Fibroblast of the conjunctiva (primary cell): ENCODE measurements at regions not wholly inside any gene's neighbourhood (a gene's known extent, or its start where the extent isn't known, plus 50 kb on each side); places are given as distances from the start of the nearest gene placed in this dataset.
"Not testable (repeated sequence)": the region's sequence is repeated elsewhere in the genome, so short reads cannot be mapped to it uniquely, and the experiment has no call there.

ENCODE experiments used
- DNase-seq: peaks from one replicate; pipeline ENCODE4 v3.0.0-alpha.2; 2010; ENCODE audit warnings: low read depth

DNA sequence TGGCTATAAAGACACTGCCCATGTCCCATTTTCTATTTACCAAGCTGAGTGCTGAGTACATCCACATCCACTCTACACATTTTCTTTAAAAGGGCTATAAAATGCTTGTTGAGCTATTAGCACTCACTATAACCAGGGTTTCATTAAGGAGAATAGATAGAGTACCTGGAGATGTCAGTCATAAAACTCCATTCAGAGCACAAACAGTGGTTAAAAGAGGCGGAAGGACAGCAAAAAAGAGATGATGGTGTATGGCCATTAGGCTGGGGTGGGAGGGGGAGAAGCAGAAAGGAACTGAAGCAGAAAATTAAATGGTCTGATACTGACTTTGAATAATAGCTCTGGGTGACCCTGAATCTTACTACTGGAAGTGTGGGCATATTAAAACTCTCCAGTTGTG is 609.9 kb upstream of the MAP3K7 start:
- DNase-seq = no peak

DNA sequence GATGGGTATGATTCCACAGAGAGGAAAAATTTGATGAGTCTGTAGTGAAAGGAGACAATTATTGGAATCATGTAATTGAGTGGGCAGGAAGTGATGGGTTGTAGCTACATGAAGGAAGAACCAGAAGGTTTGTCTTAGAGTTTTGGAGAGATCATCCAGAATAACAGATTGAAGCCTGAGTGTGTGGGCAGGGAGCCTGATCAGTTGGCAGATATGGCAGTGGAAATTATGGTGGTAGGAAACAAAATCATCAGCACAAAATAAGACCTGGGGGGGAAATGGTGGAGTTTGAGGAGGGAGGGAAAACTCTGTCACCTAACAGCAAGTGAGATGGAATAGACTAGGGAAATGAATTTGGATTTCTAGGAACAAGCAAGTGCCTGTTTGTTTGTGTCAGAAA is 606.6 kb upstream of the MAP3K7 start:
- DNase-seq = no peak

DNA sequence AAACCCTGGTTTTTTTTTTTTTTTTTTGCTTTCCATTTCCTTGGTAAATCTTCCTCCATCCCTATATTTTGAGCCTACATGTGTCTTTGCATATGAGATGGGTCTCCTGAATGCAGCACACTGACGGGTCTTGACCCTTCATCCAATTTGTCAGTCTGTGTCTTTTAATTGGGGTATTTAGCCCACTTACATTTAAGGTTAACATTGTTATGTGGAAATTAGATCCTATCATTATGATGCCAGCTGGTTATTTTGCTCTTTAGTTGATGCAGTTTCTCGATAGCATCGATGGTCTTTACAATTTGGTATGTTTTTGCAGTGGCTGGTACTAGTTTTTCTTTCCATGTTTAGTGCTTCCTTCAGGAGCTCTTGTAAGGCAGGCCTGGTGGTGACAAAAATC is 603.2 kb upstream of the MAP3K7 start:
- not testable (repeated sequence) for DNase-seq

DNA sequence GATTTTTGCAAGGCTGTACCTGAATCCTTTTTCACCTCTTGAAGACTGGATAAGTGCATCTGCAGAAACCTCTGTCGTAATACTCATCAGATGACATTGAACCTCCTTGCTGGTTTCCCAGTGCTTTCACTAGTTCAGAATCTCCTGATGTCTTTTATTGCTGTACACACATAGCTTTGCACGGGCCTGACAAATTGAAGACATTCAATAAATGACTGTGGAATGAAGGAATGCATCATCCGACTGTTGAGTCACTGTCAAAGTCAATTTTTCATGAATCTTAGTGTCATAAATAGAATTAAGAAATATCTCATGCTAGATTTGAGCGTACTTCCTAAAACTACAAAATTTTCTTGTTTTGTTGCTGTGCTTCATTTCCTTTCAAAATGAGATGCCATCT is 598.2 kb upstream of the MAP3K7 start:
- no peak for DNase-seq

DNA sequence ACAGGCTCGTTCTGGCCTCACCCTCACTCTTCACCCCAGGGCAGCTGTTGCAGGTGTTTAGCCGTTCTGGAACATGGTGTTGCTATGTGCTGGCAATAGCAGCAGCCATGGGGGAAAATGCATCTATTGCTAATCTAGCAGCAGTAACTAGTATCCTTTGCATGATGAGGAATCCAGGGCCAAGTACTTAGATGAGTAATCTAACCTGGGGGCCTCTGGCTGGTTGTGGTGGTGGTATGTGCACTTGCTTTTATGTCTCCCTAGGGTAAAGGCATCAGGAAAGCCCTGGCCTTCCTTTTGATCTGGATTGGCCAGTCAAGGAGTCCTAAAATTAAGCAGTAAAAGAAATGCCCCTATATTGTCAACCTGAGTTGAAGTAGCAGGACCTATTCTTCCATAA is 594.5 kb upstream of the MAP3K7 start:
- no peak for DNase-seq

DNA sequence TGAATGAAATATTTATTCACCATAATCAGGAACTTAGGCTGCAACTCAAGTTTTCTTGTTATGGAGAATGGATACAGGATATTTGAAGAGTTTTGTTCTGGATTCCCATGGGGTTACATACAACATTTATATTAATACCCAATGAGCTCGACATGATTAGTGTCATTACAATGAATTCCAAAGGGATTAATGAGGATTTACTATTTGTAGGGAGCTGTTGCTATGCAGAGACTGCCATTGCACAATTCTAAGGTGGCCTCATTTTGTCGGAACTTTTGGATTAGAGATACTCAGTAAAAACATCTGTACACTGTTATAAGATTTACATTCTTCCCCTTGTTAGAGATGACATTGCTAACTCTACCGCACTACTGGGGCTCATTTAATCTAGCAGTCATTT is 586.8 kb upstream of the MAP3K7 start:
- DNase-seq = no peak

DNA sequence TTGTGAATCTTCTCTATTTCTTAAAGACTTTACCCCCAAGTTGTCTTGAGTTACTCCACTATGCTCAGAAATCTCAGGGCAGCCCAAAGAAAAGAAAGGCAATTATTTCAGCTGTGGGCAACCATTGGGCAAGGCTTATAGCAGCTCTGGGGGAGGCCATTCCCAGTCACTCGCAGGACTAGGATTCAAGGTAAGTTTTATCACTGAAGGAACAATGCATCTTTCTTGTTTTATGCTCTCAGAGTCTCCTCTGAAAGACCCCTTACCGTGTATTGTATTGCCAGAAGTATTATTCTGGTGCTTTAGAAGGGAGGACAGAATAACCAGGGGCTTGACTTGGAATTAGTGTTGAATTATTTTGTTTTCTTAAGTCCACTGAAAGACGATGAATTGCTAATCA is 586.3 kb upstream of the MAP3K7 start:
- DNase-seq = no peak

DNA sequence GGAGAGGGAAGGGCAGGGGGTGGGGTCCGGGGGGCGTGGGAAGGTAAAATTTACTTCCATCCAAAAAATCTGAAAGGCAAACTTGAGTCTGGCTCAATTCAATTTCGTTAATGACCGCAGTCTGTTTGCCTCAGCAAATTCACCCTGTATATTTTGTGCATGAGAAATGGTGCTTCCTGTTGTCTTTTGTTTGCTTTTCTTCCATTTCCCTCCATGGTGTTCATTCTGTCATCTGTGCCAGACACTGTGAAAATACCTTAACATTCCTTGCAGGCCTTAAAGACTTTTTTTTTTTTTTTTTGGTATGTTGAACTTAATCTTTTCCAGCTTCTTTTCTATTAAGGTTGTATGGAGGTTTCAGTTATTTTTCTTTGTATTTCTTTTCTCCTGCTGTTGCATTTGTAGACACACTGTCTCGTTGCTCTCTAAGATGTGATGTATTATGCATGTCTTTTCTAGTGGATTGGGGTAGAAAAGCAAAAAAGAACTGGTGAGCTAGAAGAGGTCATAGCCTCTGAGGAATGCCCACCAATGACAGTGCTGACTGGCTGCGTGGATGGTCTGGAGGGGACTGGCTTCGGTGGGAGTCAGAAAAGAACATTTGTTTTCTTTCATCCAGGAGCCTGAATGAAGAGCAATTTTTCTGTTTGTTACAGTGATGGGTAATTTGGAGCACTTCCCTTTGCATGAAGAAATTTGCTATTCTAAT is 585.0 kb upstream of the MAP3K7 start:
- DNase-seq = no peak

DNA sequence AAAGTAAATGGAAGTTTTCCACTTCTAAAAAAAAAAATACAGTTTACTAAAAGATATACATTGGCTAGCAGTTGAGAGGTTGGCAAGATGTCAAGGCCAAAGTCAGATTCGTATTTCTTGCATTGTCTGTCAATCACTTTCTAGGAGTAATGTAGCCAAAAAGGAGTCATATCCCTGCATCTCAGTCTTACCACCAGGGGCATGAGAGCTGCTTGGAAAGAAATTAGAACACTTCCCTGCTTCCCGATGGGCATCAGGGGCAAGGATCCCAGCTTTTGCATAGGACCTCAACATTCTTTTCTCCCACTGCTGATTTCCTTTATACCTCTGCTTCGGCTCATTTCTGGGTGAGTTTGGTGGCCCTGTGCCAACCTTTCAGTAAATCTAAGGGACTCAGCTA is 581.0 kb upstream of the MAP3K7 start:
- no peak for DNase-seq

DNA sequence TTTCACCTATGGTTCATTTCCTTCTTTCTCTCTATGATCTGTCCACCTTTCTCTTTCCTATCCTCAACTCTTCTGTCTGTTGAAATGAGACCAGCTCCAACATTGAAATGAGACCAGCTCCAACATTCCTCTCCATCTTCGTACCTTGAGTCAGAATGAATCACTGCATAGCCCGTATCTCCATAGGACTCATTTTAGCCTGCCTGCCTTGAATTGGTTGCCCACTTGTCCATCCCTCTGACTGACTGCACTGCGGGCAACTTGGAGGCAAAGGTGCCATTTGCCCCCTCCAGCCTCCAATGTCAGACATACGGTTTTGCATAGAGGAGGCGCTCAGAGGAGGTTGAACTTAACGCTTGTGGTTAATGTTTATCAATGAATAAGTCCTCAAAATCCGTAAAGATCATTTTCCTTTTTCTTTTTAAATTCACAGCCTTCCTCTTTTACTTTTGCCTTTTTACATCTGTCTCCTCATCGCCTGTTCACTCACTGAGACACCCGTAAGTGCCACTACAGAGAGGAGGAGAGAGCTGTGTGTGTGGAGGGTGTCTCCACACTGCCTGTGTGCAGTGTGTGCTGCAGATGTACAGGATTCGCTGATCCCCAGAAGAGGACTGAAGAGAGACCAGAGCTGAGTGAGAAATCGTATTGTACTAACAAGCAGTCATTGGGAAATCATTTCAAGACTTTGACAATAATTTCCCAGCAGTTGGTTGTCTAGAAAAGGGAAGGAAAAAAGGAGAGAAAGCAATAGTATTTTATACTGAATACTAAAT is 579.6 kb upstream of the MAP3K7 start:
- DNase-seq = no peak

DNA sequence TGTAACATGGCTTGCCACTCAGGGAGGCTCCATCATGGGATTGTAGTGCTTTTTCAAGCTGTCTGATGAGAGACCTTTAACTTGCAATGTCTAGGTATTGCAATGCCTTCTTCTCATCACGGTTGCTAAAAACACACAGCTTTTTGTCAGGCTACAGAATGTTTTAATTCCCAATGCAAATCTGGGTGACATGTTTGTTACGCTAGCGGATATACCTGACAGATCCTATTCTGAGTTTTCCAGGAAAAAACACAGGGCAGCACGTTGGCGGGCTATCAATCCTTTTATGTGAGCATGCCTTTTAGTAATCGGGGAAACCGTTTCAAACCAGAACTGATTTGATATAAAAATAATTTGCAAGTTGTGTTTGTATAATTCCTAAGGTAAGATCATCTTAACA is 577.2 kb upstream of the MAP3K7 start:
- no peak for DNase-seq

DNA sequence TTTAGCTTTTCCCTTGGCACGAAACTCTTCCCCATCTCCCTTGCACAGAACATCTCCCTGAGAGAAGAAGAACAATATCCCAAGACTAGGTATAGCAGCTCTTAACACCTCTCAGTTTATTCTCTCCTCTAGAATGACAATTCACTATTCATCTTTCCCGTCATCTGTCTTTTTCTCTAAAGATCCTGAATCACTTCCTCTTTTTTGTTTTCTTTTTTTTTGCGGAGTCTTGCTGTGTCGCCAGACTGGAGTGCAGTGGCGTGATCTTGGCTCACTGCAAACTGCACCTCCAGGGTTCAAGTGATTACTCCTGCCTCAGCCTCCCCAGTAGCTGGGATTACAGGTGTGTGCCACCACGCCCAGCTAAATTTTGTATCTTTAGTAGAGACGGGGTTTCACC is 574.4 kb upstream of the MAP3K7 start:
- DNase-seq = no peak

DNA sequence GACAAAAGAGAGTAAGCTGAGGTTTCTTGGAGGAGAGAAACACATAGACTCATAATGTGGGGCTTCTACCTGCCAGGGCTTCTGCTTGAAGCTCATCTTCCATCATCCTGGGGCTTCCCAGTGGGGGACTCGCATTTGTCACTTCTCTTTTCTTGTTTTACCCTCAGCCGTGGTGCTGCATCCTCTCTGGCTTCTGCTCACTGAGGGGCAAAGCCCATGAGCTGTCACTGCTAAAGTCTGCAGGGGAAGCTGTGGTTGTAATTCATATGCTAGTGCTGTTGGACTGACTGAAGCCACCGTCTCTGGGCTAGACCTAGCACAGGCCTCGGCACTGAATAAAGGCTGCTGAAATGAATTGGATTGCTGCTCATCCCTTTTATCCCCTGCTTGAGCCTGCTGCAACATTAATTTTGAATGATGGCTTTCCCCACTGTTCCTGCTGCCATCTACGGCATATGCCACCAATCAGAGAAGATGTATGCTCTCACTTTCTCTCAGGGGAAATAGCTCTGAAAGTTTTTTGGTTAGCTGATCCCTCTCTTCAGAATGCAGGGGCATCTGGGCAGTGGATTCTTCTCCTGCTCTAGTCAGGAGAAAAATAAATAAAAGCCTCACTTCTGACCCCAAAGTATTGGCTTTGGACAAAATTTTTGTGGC is 568.4 kb upstream of the MAP3K7 start:
- no peak for DNase-seq

DNA sequence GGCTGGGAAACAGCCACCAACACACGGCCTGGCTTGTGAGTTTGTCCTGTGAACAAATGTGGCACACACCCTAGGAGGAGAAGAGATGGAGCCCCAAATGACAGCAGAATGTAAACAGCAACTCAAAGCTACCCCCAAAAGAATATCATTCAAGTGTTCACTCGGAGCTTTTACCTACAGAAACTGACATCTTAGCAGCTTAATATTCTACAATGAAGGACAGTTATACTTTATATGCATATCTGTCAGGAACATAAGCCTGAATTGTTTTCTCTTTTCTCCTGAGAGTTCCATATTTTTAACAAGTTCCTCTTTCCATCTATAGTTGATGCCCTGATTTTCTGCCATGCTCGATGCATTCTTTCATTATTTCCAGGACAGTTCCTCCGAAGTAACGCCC is 566.0 kb upstream of the MAP3K7 start:
- no peak for DNase-seq

DNA sequence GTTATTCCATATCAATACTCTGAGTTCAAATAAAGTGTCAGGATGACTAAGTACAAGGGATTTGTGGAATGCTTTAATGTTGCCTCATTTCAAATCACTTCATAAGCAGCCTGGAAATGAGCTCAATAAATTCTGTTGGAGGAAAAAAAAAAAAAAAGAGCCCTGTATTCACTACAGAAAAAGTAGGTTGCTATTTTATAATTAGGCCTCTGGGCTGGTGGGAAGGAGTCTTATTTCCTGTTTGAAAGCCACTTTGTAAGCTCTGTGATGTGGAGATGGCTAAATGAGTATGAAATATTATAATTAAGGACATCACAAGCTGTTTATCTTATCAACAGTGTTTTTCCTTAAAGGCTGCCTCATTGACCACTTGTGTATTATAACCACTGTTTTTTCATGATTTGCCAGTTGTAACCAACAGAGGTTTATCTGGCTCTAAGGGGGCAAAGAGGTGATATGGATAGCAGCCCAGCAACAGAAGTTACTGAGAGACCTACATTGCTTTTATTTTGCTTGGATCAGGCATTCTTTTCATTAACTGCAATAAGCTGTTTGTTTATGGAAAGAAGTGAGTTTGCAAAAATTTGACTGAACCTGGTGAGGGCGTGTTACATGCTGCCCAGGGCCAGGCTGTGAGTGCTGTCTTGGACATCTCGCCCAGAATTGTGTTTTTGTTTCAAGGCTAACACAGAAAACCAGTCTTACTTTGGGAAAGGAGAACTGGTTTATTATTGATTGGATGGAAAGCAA is 563.3 kb upstream of the MAP3K7 start:
- DNase-seq = no peak

DNA sequence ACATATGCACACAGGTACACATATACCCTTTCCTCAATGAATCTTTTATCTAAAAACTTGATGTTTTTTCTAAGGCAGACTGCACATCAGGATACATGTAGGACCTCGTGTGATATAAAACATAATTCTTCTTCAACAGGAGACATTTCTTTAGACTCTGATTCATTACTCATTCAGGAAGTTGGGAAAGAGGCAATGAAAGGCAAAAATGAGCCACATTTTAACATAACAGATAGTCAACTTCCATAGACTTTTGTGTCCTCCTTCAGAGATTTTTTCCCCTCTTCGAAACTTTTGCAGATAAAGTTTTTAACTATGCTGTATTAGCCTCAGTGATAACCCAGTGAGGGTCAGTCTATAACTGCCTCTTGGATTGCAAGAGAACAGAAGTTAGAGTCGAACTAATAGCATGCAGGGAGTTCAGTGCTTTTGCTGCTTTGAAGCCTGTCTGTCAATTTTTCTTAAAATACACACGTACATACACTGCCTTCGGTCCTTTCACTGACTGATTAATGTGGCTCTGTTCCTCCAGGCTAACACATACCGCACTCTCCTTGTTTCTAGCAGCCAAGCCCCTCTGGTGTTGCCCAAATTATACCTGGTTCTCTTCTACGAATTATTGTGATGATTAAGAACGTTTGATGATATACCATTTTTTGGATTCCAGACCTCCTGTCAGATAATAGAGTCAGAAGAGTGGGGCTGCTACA is 562.5 kb upstream of the MAP3K7 start:
- no peak for DNase-seq

DNA sequence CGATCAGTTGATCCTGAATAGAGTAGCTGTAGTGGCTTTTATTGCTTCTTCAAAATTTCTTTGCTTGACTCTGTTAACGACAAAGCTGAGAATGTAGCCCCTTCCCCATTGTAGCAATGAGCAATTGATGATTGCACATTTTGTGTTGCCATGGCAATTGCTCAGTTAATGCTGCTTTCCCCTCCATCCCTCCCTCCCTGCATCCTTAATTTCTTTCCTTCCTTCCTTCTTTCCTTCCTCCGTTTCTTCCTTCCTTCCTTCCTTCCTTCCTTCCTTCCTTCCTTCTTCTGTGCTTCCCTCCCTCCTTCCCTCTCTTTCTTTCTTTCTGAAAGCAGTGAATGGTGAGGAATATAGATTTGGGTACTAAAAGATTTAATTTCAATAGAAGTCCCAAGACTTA is 557.3 kb upstream of the MAP3K7 start:
- DNase-seq = no peak

DNA sequence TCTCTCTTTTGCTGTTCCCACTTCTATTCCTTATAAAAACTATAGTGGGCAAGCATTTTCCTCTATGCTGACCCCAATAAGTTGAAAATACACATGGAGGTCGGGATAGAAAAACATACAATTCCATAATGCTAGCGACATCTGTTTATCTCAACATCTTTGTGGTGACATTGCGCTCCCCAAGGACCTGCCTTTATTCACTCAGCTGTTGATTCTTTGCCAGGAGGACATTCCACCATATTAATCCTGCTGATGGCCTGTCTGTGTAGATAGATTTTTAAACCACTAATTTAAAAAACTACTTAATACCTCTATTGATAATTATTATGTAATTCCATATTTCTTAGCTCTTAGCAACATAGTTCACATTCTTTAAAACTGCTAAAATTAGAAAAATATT is 555.3 kb upstream of the MAP3K7 start:
- DNase-seq = no peak

DNA sequence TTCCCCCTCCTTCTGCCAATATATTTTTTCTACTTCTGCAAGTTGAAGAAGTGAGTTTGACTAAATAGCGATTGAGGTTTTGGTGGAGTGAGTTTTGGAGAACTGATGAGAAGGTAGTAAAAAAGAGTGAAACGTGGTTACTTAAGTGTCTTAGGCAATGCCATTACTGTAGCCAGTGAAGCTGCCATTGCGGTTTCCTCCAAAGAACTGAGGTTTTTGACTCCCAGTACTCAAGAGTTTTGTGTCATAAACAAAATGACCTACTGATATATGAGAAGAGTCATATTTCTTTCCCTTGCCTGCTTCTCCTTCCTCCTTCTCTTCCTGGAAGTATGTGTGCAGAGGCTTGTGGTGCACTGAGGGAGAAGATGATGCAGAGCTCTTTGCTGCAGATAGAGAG is 554.5 kb upstream of the MAP3K7 start:
- no peak for DNase-seq

DNA sequence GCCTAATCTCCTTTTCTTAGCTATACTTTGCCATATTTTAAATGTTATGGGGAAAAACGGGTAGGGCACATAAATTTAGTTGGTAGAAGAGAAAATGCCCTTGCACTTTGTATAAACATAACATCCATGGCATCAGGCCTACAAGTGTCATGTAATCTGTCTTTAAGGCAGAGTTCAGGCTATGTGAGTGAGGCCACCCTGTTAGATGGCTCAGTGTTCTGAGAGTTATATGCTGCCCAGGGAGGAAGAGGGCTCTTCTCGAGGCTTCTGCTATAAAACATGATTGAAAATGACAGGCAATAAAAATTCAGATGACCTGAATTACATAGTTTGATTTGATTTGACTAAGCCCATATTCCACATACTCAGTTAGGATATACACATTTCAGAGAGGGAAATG is 553.6 kb upstream of the MAP3K7 start:
- no peak for DNase-seq

DNA sequence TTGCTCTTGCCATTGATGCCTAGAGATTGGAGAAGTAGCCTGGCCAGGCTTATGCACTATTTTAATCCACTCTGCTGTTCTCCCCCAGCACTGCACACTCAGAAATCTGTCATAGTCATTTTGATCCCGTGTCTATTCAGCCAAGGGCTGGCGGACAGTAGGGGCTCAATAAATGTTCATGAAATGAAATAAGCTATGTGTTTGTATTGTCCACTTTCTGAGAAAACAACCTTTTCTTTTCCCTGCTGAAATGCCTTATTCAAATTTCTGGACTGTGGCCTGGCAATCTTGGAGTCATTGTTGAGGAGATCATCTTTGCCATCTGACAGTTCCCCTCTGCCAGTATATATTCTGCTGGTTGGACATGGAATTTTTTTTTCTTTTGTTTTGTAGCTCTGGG is 550.4 kb upstream of the MAP3K7 start:
- no peak for DNase-seq
